Mammary epithelial cell (primary cell): ENCODE measurements at regions not wholly inside any gene's neighbourhood (a gene's known extent, or its start where the extent isn't known, plus 50 kb on each side); places are given as distances from the start of the nearest gene placed in this dataset.

Source experiments
- EZH2 ChIP-seq: IDR thresholded peaks from 2 replicates; pipeline ENCODE4 v1.6.1; 2012; ENCODE audit warnings: low read length, inconsistent platforms, borderline replicate concordance
- TF ChIP-seq, protein P1 (sequence below), 2 donors: IDR thresholded peaks in 1 of 2; conservative IDR thresholded peaks in 1 of 2; 2 replicates each; pipeline ENCODE4 v1.5.1; 2011 to 2012; ENCODE audit warnings: inconsistent platforms in 2 of 2, low read length in 2 of 2, mild to moderate bottlenecking in 2 of 2, control low read depth in 1 of 2, low read depth in 1 of 2; ENCODE audit not compliant: insufficient read depth in 1 of 2; ENCODE audit errors: extremely low read depth in 1 of 2

DNA sequence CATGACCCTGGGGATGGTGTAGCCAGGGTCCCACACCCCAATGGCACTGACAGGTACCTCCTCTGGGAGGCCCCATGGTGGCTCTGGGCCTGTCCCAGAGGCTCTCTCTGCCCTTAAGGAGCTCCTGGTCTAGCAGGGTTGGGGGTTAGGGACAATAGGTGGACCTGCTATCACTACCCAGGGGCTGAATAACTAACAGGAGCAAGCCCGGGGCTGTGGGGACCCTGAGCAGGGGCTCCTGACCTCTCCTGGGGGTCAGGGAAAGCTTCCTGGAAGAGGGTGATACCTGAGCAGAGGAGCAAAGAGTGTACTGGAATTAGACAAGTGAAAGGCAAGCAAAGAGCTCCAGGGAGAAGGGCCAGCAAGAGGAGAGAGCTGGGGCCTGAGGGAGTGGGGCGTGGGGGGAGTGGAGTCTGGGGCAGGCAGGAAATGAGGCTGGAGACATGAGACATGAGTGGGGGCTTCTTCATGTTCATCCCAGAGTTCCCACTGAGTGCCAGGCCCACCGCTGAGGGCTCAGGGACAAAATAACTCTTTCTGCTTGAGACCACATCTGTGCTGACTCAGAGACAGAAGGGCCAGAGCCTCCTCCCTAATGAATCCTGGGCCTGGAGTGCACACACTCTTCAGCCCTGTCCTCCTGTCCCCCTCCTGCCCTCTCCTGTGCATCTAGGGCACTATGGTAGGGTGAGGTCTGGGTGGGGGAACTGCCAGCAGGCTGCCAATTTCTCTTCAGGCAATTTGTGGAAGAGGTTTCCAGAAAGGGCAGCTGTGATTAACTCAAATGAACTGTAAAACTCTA lies 517.6 kb downstream of the PTPRU start:
- no peak for TF ChIP-seq EZH2
- TF ChIP-seq, protein P1, sequence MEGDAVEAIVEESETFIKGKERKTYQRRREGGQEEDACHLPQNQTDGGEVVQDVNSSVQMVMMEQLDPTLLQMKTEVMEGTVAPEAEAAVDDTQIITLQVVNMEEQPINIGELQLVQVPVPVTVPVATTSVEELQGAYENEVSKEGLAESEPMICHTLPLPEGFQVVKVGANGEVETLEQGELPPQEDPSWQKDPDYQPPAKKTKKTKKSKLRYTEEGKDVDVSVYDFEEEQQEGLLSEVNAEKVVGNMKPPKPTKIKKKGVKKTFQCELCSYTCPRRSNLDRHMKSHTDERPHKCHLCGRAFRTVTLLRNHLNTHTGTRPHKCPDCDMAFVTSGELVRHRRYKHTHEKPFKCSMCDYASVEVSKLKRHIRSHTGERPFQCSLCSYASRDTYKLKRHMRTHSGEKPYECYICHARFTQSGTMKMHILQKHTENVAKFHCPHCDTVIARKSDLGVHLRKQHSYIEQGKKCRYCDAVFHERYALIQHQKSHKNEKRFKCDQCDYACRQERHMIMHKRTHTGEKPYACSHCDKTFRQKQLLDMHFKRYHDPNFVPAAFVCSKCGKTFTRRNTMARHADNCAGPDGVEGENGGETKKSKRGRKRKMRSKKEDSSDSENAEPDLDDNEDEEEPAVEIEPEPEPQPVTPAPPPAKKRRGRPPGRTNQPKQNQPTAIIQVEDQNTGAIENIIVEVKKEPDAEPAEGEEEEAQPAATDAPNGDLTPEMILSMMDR (conservative IDR thresholded peaks at IDR 0.05 in 1 of 2, IDR thresholded peaks at IDR 0.05 in 1 of 2; ENCODE audit: extremely low read depth in 1 of 2, insufficient read depth in 1 of 2, low read depth in 1 of 2, low read length in 2 of 2): no peak
